HG02943 (cell line): ENCODE measurements at regions not wholly inside any gene's neighbourhood (a gene's known extent, or its start where the extent isn't known, plus 50 kb on each side); places are given as distances from the start of the nearest gene placed in this dataset.
A peak's percentile ranks its signal among the peaks of the same experiment; 100 is the strongest.

Experiments used
- ATAC-seq: cut with Tn5 transposase; IDR thresholded peaks from one replicate; pipeline ENCODE4 v1.9.1; 2021; ENCODE audit warnings: mild to moderate bottlenecking, low read depth, moderate library complexity; ENCODE audit not compliant: unreplicated experiment

DNA sequence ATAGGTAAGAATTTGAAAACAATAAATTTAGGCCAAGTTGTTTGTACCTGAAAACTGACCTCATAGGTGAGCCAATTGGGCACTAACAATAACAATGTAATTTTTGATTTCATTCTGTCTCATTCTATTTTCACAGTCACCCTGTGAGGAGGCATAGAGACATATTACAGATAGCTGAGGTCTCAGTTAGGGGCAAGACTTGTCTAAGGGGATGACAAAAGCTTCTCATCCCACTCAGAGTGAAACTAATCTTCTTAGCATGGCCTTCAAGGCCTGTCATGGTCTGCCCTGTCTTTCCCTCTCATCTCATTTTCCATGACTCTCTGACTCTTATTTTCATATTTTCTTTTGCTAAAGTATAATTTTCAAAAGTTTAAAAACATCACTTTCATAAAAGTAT lies 562.0 kb upstream of the TNP1 start:
- ATAC-seq = no peak

DNA sequence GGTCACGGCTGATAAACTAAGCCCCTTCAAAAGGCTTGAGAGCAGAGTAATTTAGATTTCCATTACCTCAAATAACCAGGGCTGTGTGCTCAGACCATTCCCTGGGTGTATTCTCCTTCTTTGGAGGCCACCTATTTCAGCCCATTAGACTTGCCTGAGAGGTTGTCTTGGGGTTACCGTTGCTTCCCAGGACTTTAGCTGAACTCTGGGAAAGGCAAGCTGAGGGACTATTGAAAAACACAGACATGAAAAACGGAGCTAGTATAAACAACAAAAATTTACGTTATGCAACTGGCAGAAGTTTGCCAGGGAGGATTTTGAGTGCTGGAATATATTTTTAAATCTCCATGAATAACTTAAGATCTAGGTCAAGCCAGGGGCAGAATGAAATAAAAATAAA lies 561.0 kb upstream of the TNP1 start:
- no peak for ATAC-seq

DNA sequence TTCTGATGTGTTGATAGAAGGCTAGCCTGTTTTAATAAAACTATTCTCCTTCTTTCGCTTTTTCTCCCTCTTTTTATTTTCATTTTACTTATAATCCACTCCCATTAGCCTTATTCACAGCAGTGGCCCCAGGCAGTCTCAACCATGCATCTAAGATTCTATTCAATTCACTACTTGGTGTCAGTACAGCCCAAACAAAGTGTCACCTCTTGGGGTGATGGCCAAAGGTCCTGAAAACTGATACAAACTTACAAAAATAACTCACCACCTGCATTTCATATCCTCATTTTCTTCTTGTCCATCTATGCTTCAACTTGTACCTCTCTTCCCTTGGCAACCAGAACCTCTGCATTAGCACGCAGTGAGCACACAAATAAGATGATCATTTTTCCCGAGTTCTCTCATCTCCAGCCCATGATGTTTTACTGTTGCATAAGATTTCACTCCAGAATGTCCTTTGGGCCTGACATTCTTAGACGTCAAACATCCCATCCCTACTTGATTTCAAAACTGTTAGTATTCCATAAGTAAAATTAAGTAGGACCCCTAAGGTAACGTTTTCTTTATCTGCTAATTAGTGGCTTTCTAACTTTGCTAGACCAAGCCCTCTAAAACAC lies 559.3 kb upstream of the TNP1 start:
- no peak for ATAC-seq

DNA sequence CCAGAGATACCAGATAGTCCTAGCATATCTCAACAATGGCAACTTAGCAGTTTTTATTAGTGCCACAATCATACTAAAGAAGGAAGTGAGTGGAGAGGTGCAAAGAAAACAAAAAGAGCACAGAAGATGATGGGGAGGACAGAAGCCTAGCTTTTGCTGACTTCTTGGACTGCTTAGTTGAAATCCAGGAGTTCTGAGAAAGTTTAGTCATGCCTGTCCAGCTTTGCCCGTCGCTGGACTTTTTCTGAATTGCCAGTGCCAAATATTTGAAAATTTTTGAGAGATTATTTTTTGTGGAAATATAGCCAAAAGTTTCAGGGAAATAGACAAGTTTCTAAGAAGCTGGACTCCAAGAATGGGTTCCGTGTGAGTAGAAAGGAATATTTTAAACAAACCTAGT lies 558.7 kb upstream of the TNP1 start:
- ATAC-seq = no peak

DNA sequence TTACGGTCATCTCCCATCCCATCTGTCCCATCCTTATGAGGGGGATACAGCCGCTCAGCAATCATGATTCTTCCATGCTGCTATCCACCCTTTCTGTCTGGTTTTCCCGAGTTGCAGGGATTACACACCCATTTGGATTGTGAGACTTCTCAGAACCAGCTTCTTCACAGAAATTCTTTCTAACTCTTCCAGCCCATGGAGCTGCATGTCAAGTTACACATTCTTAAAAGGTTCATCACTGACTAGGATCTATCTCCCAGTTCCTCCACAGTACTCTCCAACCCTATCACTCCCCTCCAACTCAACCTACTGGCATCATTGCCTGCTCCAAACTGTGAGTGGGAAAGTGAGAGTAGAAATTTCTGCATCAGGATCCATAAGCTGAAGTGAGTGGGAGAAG lies 558.2 kb upstream of the TNP1 start:
- ATAC-seq = no peak

DNA sequence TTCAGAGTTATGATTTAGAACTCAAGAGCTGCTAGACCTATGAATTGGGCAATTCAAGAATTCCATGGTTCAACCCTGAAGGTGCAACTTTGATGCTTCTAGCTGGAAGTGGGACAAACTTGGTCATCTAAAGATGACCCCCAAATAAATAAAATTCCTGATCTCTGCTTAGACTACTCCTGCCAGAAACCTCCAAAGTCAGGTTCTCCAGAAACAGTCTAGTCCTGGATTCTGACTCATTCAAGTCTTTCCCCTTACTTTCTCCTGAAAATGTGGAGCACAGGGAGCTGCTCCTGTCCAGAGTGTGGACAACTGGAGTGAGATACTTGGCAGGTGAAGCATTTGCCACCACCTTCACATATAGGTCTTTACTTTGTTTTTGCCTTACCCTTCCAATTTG lies 557.7 kb upstream of the TNP1 start:
- ATAC-seq = no peak

DNA sequence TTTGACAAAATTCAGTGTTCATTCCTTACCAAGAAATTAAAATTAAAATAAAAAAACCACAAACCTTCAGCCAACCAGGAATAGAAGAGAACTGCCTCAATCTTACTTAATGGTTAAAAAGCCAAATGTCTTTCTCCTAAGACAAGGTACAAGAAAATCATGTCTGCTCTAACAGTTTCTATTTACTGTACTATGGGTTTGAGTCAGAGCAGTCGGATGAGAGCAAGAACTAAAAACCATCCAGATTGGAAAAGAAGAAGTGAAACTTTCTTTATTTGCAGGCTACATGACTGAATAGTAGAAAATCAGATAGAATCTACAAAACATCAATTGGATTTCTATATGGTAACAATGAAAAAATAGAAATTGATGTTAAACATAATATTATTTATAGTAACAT lies 555.5 kb upstream of the TNP1 start:
- ATAC-seq = peak; percentile 93

DNA sequence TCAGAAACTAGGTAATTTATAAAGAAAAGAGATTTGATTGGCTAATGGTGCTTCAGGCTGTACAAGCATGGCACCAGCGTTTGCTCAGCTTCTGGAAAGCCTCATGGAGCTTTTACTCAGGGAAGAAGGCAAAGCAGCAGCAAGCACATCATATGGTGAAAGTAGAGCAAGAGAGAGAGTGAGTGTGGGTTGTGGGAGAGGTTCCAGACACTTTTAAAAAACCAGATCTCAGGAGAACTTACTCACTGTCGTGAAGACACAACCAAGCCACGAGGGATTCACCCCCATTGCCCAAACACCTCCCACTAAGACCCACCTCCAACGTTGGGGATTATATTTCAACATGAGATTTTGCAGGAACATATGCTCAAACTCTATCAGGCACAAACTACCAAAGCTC lies 554.6 kb upstream of the TNP1 start:
- ATAC-seq = no peak

DNA sequence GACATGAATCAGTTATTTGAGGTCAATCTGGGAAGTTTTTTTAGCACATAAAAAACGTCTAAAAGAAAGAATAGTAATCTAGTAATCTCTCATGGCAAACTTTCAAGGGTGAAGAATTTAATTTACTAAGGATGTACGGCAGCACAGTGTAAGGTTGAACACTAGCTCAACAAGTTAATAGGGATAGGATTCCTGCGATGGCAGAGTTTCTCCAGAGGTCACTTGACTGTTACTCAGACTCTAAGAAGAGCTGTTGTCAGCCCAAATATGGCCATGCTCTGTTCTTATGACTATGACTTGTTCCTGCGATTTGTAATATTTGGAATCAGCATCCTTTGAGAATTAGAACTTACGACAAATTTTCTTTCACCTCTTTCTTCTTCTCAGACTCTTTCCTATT lies 553.3 kb upstream of the TNP1 start:
- no peak for ATAC-seq

DNA sequence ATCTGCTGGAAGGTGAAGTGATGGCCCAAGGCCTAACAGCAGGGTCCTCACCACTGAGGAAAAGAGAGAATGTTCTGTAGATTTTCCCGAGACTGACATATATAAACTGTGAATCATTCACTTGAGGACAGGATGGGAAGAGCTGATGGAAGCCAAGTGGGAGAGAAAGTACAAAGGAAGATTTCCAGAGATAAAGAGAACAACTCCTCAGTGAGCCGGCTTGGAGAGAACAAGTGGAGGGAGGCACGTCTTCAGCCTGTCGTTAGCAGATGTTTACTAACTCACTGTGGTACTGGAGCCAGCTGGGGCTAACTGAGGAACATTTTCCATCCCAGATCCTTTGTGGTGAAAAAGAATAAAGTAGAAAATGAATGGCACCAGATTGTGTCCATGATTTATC lies 552.9 kb upstream of the TNP1 start:
- no peak for ATAC-seq

DNA sequence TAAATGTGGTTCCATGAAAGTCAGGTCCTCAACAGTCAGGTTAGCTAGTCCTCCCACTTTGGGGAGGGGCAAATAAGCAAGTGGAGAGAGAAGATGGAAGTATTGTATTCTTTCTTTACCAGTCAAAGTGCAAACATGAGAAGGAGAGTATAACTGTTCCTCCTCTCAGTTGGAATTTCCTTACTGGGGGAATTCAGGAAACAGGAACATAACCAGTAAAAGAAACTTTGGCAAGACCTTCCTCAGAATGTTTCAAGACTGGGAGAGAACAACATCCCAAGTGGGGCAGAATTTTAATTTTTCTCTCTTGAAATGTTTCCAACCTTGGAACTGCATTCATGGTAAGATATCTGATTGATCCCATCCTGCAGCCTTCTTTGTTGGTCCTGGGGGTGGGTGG lies 552.4 kb upstream of the TNP1 start:
- ATAC-seq = no peak

DNA sequence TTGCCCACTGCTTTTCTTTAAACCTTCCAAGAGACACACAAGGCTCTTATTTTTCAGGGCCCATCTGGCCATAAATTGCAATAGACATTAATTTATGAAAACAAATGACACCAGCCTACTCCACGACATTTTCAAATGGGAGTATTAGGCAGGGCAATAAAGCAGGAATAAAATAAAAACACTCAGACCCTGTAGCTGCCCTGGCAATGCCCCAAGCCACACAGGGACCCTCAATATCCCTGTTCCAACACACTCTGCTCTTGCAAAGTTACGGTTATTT lies 550.8 kb upstream of the TNP1 start:
- no peak for ATAC-seq

DNA sequence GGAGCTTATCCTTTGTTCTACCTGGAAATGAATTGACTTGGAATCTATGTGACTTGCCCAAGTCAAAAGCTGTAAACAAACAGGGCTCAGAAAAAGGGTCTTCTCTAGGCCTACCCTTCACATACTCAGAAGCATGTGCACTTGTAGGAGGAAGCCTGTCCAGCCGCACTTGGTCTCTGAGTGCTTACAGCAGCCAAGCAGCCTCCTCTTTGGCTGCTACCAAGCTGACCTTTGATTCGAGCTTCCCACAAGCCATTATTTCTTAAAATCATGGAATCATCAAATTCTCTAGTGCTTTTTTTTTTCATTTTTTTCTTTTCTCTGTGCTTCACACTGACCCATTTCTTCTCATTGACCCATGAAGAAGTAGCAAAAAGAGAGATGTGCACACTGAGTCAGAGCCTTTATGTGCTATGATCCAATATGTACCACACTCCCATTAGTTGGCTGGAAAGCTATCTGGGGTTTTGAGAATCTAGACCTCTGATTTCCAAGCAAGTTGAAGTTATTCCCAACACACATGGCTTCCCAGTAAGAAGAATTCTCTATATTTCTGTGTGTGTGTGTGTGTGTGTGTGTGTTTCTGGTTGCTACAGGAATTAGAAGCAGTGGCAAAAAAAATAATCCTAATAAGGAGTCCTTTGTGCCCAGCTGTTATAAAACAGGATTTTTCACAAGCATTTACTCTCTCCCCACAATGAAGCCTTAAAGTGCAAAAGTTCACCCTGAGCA lies 550.3 kb upstream of the TNP1 start:
- no peak for ATAC-seq

DNA sequence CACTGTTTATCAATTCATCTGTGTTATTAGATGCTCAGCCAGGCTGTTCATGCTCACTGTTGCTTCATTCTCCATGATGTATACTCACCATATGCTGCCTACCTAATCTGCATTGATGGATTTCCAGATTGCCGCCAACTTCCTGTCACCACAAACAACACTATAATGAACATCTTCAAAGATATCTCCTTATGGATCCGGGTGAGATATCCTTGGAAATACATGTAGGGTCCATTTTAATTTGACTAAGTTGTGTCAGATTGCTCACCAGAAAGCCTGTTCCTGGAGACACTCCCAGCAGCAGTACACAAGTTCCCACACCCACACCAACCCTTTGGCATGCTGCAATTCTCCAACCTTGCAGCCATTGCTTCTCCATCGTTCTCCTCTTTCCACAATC lies 547.5 kb upstream of the TNP1 start:
- no peak for ATAC-seq

DNA sequence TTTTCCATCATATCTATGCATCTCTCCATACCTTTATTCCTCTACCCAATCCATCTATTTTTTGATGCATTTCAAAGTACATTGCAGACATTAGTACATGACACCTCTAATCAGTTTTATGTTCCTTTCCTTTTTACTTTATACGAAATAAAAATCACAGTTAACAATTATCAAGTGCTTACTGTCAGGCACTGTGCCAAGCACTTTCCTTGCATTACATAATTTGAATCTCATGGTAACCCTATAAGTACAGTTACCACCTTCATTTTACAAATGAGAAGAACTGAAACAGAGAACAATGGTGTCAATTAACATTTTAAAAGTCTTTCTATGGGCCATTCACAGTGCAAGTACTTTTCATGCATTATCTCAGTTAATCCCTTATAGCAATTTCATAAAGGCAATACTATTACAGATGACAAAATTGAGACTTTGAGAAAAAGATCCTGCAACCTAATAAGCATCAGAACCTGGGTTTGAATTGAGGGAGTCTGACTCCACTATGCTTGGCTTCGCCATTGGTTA lies 544.4 kb upstream of the TNP1 start:
- ATAC-seq = no peak

DNA sequence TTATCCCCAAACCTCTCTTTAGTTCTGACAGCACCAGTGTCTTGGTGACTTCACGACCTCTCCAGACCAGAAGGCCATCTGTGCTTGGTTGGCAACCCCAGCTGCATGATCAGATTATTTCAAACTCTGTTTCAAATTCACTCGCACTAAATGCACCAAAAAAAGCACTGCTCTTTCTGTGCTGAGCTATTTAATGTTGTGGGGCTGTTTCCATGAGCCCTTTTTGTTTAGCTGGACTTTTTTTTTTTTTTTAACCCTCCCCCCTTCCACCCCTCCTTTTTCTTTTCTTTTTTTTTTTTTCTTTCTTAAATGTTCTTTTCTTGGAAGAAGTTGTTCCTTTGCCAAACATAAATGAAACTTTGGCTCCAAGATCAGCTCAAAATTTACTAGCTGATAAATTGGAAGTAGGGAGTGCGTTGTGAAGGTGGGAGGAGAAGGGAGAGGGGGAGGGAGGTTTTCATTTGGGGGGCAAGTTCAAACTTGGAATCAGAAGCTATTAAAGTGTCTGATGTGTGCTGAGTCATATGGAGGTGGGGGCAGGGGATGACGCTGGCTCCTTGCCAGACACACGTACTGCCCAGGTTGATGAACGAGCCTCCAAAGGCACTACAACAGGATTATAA lies 543.0 kb upstream of the TNP1 start:
- no peak for ATAC-seq

DNA sequence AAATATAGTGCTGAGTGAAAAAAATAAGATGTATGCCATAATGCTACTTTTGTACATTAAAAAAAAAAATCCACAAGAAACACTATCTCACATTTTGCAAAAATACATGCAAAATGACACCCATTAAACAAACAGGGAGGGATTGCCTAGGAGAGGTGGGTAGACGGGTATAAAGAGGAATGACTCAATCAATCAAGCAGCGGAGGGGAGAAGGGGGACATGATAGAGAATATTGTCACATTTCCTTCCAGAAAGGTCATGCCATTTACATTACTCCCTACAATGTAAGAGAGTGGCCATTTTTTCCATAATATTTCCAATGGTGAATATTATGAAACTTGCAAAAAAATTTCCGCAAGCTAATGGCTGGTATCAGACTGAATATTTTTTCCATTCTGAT lies 542.3 kb upstream of the TNP1 start:
- no peak for ATAC-seq

DNA sequence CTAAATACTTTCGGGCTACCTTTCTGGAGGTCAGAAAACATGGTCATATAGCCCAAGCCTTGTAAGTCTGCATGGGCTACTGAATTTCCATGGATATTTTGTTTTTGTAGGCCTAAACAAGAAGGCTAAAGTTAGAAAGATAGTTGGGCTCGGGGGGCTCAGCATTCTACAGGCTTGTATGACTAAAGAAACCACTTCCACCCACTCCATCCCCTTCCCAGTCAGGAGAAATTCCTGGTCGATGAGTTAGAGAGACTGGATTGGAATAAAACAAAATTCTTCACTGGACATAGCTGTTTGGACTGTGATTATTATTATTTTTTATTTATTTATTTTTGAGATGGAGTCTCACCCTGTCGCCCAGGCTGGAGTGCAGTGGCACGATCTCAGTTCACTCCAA lies 539.4 kb upstream of the TNP1 start:
- no peak for ATAC-seq

DNA sequence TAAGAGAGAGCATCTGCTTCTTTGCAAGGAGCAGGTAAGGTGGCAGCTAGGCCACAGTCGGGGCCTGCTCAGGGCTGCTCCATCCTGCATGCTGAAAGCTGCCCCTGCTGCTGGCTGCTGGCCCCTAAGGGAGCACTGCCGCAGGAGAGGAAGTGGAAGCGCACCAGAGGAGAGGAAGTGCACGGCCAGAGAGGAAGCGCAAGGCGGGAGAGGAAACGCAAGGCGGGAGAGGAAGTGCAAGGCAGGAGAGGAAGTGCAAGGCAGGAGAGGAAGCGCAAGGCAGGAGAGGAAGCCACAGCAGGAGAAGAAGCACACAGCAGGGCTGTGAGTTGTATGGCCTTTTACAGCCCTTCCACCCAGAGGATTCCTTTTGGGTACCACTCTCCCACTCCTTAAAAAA lies 539.0 kb upstream of the TNP1 start:
- ATAC-seq = no peak

DNA sequence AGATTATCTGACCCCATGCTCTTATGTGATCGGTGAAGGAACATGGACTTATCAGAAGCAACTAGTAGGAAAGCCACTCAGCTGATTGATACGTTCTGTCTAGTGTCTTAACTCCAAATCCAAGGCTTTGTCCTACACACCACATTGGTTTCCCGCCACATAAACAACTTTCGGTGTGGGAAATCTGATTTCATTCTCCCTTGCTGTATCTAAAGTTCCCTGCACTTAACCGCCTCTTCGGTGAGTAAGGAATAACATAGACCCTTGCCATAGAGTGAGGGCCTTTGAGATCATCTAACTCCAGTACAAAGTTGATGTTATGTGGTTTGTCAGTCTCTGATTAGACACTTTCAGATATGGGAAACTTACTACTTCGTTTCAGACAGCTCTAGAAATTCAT lies 538.2 kb upstream of the TNP1 start:
- no peak for ATAC-seq

DNA sequence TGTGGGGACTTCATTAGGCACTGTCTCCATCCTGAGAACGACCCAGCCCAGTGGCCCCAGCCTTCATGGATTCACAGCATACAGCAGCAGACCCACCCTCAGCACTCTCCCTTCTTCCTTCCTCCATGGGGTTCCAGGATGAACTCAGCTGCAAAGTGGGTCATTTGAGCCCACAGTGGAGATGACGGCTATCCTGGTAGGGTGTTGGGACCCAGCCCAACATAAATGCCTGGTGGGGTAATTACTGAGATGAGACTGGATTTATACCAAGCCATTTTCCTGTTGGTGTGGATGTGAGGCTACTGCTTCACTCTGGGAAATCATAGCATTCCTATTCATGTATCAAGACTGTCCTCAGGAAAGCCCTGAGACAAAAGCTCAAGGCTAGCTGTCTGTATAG lies 536.7 kb upstream of the TNP1 start:
- ATAC-seq = no peak

DNA sequence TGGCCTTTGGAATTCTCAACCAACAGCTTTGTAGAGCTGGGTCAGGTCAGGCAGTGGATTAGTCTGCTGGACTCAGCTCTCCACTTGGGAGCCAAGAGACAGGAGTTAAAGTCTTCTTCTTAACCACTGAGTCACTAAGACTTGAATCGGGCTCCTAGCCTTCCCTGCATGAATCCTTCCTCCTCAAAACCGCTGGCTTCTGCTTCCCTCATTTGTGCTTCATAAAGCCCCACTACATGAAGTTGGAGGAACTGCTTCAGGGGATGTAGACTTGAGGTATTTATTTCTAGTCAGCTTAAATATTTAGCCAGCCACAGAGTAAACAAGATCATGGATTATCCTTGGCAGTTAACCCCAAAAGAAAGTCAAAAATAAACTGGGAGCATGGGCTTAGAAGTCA lies 536.3 kb upstream of the TNP1 start:
- no peak for ATAC-seq
